Stimulated activated CD4-positive, alpha-beta T cell treated with anti-CD3 and anti-CD28 coated beads, Interleukin-2, amount 100 ng/mL, for 48 hours (primary cell): ENCODE measurements at regions not wholly inside any gene's neighbourhood (a gene's known extent, or its start where the extent isn't known, plus 50 kb on each side); places are given as distances from the start of the nearest gene placed in this dataset.
A peak's percentile ranks its signal among the peaks of the same experiment; 100 is the strongest.

Source experiments
- DNase-seq, 2 donors: peaks; one replicate each; pipeline ENCODE4 v3.0.0-alpha.2; 2020

DNA sequence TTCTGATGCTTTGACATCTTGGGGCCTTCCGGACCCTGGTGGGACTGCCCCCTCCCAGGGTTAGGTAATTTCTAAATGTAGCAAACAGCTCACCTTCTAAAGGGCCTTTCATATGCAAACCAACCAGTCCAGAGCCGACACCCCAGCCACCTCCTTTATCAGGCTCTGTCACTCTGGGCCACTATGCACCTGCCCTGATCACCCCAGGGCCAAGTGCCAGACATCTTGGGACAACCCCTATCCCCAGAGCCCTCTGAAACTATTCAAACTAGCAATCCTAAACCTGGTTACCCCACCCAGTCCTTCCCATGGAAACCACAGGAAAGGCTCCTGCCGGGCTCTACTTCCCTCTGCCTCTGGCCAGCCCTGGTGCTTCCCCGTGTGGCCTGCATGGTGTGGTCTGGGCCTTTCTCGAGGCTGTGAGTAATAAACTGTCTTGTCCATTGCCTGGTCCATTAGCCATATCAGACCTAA is 91.2 kb upstream of the TNRC6C start:
- no peak for DNase-seq

DNA sequence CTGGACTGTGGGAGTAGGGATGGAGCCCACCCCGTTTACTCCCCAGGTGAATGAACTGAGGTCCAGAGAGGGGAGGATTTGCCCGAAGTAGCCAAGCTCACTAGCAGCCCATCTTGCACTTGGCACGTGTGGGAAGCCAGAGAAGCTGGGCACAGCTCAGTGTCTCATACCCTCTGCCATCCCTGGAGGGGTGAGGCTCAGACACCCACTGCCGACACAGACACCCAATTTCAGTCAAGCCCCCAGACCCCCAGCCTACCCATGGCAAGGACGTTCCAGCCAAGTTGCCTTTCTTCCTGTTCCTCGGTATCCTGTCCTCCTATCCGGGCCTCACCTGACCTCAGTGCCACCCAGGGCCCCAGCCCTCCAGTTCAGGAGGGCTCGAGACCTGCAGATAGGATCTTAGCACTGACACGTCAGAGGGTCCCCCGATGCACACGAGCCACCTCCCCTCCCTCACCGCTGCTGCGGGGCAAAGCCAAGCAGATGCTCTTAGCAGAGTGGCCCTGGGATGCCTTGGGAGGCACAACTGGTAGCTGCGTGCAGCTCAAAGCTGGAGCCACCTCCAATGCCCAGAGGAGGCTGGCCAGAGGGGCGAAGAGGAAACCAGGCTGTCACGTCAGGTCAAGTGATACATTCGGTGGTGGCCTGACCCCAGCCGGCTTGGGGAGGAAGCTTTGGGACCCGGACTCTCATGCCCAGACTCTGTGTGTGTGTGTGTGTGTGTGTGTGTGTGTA is 90.4 kb upstream of the TNRC6C start:
- no peak for DNase-seq

DNA sequence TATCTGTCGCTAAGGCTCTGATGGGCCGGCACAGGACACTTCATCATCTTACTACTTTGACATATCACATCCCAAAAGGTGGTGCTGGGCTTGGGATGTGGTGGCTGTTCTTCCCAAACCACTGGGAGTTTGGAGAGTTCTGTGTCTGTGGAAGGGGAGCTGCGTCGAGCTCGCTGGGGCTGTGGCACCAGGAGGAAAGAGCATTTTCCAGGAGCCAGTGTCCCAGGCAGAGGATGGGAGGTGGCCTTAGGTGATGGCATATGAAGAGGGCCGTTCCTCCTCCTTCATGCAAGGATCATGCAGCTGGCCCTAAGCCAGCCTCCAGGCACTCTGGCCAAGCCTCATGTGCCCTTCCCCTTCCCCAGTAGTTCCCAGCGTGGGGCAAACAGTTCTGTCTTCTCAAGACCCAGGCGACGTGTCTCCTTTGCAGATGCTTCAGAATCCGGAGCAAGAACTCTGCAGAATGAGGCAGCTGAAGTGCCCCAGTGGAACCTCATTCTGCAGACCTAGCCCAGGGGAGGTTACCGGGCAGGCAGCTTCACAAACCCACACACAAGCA is 89.4 kb upstream of the TNRC6C start:
- DNase-seq, result no peak

DNA sequence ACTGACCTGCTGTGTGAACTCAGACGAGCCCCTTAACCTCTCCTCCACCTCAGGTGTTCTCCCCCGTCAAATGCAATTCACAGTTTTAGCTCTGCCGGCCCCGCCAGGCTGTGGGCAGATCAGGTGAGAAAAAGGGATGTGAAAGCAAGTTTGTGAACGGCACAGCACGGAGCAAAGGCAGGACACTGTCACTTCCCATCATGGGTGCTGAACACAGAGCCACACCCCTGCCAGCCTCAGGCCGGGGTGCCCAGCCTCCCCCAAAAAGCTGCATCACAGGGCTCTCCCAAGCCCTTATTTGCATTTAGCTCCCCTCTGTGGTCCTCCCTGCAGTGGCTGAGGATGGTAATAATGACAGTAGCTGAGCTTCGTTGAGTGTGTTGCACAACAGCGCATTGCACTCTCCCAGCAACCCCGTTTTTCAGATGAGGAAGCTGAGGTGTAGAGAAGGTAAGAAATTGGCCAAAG is 88.8 kb upstream of the TNRC6C start:
- no peak for DNase-seq

DNA sequence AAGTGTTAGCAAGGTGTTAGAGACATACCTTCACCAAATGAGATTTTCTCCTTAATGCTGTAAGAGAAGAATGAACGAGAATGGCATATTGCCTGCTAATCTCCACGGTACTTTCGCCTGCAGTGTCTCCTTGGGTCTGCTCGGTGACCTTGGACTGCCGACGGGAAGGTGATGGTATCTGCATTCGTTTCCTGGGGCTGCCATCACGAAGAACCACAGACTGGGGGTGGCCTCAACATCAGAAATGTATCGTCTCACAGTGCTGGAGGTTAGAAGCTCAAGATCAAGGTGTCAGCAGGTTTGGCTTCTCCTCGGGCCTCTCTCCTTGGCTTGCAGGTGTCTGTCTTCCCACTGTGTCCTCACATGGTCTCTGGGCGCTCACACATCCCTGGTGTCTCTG is 86.3 kb upstream of the TNRC6C start:
- DNase-seq, result no peak

DNA sequence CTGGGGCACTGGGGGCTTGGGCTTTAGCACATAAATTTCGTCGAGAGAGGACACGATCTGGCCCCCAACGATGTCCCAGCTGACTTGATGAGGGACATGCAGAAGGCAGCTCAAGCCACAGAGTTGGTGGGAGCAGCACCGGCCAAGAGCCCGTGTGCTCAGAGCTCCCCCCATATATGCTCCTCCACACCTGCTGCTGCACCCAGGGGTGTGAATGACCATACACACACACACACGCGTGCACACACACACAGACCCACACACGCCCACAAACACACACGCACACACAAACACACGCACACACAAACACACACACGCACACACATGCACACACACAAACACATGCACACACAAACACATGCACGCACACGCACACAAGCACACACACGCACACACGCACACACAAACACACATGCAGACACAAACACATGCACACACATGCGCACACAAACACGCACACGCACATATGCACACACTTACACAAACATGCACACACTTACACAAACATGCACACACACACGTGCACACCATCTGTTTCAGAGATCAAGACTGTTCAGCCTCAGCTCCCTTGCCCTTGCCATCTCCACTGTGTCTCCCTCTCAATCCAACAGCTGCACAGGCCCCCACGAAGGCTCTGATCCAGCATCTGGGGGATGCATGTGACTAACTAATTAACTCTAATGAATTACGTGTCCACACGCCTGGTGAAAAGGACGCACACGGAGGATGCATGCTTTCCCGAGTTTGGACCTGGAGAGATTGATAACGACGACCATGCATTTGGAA is 85.6 kb upstream of the TNRC6C start:
- DNase-seq, result no peak

DNA sequence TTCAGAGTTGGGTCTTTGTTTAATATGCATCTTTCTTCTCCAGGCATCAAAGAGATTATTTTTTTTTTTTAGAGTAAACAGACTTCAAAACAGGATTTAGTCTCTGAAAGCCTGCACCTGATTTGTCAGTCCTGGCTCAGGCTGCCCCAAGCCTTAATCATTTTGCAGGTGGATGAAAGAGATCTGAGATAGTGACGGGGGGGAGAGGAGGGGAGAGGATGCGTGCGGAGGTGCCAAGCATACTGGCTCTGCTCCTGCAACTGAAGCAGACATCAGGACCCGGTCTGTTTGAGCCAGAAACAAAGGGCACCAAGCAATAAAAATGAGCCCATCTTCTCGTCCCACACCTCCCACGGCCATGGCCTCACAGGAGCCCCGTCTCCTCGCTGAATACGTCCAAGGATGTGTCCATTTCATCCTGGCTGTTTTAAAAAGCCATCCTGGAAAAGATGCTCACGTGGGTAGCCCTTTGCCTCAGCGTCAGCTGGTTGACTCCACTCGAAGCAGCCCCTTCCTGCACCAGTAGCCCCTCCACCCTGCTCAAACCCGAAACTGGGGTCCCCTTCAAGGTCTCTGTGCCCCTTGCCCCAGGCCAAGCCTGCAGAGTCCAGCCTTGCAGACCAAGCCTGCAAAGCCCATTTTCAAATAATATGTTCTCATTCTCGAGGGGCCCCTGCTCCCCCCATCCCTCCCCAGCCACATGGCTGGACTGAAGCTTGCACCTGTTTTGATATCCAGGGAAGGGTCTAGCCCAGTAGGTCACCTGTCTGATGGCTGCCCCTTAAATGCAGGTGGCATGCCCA is 84.8 kb upstream of the TNRC6C start:
- DNase-seq, result no peak

DNA sequence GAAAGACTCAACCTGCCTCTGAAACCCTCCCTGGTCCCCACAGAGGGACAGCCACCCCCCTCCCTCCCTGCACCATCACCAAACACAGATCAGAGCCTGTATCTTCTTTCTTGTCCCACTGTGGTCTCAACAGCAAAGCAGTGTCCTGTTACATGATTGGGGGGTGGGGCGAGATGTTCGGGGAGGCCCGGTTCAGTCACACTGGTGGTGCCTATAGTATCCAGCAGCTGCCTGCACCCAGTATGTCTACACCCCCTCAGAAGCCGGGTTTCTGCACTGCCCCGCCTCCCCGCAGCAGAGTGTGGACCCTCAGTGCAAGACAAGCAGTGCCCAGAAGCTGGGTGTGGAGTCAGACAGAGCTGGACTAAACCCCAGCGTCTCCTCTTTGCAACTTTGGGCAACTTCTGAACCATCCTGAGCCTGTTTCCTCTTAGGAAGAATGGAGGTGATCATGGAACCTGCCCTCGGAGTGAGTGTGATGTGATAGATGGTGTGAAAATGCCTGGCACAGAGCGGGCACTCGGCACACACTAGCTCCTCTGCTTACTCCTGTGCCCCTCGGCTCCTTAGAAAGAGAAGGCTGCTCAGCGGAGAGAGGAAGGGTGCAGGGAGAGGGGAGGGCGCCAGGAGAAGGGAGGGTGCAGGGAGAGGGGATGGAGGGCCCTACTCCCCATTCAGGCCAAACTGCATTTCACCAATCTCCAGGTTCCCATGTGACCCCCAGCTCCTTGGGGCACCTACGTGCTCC is 84.0 kb upstream of the TNRC6C start:
- no peak for DNase-seq

DNA sequence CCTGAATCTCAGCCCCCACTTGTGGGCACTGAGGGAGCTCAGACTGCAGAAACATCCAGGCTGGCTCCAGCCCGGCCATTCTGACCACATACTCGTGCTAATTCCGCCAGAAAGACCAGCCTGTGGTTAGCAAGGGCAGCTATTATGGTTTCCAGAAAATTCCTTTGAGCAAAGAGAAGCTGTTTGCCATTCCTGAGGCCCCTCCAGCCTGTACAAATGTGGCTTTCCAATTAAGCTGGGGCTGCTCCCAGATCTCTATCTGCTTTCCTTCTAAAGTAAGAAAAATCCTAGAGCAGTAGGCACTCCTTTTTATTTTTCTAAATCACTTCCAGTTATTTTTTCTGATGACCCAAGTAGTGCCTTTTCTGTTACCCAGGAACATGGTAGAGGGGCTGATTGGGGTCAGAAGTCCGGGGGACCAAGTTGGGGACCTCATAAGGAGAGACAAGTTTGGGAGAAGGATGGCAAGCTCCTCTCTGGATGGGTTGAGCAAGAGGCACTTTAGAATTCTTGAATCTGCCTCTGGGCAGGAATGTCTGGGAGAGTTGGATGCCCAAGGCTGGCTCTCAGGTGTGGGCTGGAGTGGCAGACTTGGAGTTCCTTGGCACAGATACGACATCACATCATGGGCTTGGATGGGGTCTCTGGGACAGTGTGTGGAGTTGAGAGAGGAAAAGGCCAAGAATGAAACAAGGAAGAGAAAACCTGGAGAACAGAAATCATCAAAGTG is 83.3 kb upstream of the TNRC6C start:
- no peak for DNase-seq

DNA sequence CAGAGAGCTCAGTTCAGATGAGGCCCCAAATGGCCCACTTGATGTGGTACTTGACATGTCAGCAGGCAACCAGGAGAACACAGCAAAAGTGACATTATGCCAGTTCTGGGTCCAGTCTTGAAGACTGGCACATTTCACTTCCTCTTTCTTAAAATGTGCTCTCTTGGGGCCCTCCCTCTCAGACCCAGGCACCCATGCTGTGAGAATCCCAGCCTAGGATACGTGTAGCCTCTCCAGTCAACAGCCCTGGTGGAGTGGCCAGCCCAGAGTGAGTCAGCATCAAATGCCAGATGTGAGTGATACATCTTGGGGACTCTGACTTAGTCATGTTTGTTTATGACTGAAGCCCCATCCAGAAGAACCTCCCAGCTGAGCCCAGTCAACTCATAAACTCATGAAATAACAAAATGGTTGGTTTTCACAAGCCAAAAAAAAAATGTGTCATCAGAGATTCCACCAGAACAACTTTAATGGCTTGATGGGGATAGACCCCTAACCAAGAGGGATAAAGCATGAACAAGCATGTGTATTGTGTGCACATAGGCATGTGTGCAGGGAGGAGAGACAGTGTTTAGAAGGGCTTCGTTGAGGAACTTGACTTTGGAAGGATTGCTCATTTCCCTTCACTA is 82.5 kb upstream of the TNRC6C start:
- DNase-seq, result no peak

DNA sequence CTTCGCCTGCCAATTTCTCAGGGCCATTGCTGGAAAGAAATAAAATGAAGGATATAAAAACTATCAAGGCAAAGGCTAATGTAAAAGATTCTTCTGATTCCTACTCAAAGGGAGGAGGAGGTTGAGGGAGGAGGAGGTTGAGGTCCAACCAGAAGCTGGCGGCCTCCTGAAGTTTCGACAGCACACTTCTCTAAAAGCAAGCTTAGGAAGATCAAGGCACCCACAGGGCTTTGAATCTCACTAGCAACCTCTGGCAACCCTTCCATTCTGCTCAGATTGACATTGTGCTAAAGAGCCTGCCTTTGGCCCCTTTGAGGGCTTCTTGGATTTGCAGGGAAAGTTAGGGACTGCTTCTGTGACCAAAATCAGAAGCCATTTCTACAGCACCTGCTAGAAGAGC is 81.5 kb upstream of the TNRC6C start:
- DNase-seq, result no peak

DNA sequence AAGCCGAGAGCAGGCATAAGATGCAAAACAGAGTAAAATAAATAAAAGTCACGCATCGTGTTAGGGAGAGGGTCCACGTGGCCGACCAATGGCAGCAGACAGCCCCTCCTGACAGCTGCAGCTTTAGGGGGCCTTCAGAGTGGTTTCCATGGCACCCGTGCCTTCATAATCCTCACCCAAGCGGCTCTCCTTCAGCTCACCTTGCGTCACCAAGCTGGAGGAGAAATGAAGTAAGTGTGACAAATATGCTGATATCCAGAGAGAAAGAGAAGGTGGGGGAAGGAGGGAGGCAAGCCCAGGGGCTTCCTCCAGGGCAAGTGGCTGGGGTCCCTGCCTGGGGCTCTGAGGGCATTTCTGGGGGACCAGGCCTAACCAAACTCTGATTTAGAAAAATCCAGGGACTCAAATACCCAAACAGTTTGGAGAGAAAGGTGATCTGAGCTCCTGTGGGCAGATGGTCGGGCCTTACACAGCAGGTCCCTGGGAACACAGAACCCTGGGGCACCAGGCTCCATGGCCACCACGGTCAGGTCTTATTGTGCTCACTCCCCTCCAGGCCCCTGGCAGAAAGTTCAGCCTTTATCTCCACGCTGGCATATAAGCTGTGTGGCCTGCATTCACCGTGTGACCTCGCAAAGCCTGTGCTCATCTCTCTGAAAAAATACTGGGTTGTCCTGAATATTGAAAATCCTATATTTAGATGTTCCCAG is 80.7 kb upstream of the TNRC6C start:
- DNase-seq, result no peak

DNA sequence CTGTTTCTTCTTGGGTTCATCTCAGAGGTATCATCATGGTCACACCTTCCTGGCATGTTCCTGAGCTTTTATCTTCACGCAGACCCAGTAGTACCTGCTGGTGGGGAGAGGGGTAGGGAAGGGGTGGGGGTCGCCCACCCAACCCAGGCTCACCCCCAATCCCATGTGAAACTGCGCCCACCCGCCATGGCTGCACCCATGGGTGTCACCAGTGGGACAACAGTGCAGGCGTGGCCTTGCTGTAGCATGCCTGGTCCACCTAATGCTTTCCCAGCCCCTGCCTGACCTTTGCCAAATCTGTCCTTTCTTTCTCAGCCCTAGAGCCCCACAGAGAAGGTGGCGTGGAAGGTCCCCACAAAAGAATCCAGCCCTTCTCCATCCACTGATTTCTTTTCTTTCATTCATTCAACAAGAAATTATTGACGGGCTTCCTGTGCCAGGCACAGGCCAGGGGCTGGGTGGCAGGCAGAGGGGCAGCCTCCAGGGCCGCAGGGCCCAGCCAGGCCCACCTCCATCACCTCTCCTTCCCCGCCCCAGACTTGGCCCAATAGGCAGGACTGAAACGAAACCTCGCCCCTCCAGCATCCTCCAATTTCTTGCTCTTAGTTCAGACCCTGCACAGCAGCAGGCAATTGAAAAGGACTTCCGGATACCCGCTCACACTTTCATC is 79.1 kb upstream of the TNRC6C start:
- no peak for DNase-seq

DNA sequence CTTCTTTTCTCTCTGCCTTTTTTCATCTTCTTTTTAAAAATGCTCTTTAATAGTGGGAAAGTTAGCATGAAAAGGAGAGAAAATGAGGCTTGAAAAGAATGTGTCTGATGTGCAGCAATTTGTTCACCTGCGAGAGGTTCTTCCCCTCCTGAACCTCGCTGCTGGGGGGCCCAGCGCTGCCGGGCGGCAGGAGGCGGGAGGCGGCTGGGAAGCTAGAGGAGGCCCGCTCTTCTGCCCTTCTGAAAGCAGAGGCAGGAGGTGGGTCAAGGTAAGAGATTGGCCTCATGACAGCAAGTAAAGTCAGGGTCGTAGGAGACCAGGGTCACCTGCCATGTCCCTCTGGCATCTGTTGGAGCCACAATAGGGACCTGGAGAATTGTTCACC is 78.6 kb upstream of the TNRC6C start:
- no peak for DNase-seq

DNA sequence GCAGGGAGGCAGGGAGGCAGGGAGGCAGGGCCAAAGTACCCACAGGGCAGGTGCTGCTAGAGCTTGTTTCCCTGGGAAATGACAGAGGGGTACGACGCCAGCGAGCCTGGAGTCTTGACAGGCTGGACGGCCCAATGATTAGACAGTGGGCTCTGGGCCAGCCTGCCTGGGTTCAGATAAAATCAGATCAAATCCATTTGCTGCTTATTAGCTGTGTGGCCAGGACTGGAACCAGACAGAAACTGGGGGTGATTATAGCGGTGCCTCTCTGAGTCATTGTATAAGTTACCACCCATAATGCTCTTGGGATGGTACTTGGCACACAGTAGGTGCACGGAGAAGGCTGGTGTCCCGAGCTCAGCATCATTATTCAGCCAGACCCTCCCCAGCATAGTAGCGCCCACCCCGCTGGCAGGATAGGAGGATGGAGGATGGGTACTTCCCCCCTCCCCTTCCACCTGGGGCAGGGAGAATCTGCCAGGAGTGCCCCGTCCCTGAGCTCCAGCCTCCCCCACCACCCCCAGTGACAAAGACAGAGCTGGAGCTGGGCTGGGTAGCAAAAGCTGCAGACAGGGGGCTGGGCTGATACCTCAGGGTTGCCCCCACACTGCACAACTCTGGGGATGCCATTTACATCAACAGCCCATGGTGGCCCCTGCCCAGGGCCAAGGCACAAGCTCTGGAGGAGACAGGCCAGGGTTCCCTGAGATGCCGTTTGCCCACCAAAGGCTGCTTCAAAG is 77.6 kb upstream of the TNRC6C start:
- DNase-seq, result no peak

DNA sequence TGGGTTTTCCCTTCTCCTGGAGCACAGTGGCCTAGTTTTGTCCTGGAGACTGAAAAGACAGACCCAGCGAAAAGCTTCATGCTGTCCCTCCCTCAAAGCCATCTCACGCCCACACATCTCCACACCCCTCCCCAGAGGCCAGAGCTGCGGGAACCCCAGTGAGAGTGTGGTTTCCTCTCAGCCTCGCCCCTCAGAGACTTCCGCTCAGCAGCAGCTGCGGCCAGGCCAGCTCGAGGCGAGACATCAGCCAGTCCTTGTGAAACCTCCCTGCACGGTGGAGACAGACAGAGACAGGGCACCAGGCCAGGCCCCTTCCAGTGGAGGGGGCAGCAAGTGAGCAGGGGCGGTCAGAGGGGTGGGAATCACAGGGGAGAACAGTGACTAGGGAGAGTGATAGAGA is 77.0 kb upstream of the TNRC6C start:
- peak; percentile 37 to 51 for DNase-seq

DNA sequence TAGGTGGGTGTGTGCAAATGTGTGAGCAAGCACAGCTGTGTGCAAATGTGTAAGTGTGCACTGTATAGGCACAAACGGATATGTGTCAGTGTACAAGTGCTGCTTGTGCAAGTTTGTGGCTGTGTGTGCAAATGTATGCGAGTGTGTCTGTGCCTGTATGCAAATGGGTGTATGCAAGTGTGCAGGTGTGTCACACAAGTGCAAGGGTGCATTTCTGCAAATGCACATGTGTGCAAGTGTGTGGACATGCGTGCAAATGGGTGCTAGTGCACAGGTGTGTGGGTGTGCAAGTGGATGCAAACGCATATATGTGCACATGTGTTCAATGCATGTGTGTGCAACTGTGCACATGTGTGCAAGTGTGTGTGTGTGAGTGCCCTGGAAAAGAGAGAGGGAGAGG is 76.5 kb upstream of the TNRC6C start:
- no peak for DNase-seq

DNA sequence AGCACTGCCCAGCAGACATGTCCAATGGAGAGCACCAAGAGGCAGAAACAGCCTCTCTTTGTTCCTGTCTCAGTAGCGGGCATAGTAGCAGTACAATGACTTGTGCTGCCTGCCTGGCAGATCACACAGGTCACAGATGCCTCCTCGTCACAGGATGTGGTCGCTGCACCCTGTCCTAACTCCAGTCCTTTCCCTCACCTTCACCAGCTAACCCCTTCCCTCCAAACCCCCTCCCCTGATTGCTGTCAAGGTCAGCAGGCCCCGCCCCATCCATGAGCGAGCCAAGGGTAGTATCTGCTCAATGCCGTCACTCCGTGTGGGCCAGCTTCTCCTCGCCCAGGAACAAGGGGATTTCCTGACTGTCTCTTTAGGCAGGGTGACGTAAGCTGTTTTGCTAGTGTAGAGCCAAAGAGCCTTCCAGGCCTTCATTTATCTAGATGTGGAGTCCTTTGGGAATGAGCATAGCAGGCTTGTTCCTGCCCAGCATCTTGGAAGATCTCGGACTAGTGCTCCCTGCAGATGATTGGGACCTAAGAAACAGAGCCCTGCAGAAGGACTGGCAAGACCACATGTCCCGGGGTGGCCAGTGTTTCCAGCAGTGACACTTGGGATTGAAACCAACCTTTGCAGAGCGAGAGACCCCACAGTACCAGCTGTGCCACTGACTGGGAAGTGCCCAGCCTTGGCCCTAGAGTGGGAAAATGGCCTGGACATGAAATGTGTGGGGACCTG is 75.9 kb upstream of the TNRC6C start:
- DNase-seq, result peak; percentile 52 to 59
